OCI-LY7 (cell line): ENCODE measurements at regions not wholly inside any gene's neighbourhood (a gene's known extent, or its start where the extent isn't known, plus 50 kb on each side); places are given as distances from the start of the nearest gene placed in this dataset.

Source experiments
- CTCF ChIP-seq: fragments of 200-600 bp; sonication (generic); conservative IDR thresholded peaks from 2 replicates; pipeline ENCODE4 v1.5.1; 2014; ENCODE audit warnings: mild to moderate bottlenecking, antibody characterized with exemption, low read length, moderate library complexity, mixed read lengths
- EZH2phosphoT487 ChIP-seq: fragments of 200-600 bp; sonication (generic); IDR thresholded peaks from 2 replicates; pipeline ENCODE4 v1.6.1; 2018; ENCODE audit warnings: low read depth, borderline replicate concordance, mild to moderate bottlenecking, mixed run types, antibody characterized with exemption, low read length, moderate library complexity, mixed read lengths

- no peak for TF ChIP-seq CTCF
- no peak for TF ChIP-seq EZH2phosphoT487
Observed at GRCh38 chr7:156549636-156550035, 90.9 kb upstream of the RNF32 start.
